CD14-positive monocyte (primary cell): ENCODE measurements at regions not wholly inside any gene's neighbourhood (a gene's known extent, or its start where the extent isn't known, plus 50 kb on each side); places are given as distances from the start of the nearest gene placed in this dataset.

Source experiments
- DNase-seq, 3 donors: peaks; one replicate each; pipeline ENCODE4 v3.0.0-alpha.2; 2011 to 2022
- H2AFZ ChIP-seq: 2 replicates; pipeline ENCODE4 v1.6.0; 2012; ENCODE audit warnings: mild to moderate bottlenecking, low read depth, low read length, inconsistent platforms; ENCODE audit not compliant: insufficient read depth, poor library complexity, severe bottlenecking
- H3K27ac ChIP-seq, 2 donors: 1 replicate in 1 of 2; 2 replicates in 1 of 2; pipeline ENCODE4 v1.5.1; 2012 to 2013; ENCODE audit warnings: low read length in 2 of 2, control low read depth in 1 of 2, inconsistent platforms in 1 of 2, low read depth in 1 of 2, mild to moderate bottlenecking in 1 of 2
- H3K27me3 ChIP-seq, 2 donors: one replicate each; pipeline versions ENCODE4 v1.6.0 to v1.6.1; 2011 to 2013; ENCODE audit warnings: low read length in 2 of 2; ENCODE audit not compliant: control insufficient read depth in 2 of 2, insufficient read depth in 2 of 2
- H3K36me3 ChIP-seq, 2 donors: replicated peaks in 1 of 2; 1 replicate in 1 of 2; 2 replicates in 1 of 2; pipeline versions ENCODE4 v1.5.1 to v1.6.1; 2012 to 2013; ENCODE audit warnings: low read length in 2 of 2, control low read depth in 1 of 2, inconsistent platforms in 1 of 2, mild to moderate bottlenecking in 1 of 2; ENCODE audit not compliant: insufficient read depth in 2 of 2, control insufficient read depth in 1 of 2
- H3K4me1 ChIP-seq, 2 donors: 1 replicate in 1 of 2; 2 replicates in 1 of 2; pipeline versions ENCODE4 v1.5.1 to v1.6.1; 2012 to 2013; ENCODE audit warnings: low read length in 2 of 2, control low read depth in 1 of 2, inconsistent platforms in 1 of 2, mild to moderate bottlenecking in 1 of 2, moderate library complexity in 1 of 2; ENCODE audit not compliant: insufficient read depth in 2 of 2, control insufficient read depth in 1 of 2
- H3K4me2 ChIP-seq: replicated peaks from 2 replicates; pipeline ENCODE3; 2012; ENCODE audit warnings: low read length, moderate library complexity, mild to moderate bottlenecking; ENCODE audit not compliant: poor library complexity, severe bottlenecking; ENCODE audit errors: extremely low read depth
- H3K4me3 ChIP-seq, 3 experiments: fragments of 200-600 bp in 1 of 3; sonication (generic) in 1 of 3; replicated peaks in 1 of 3; 1 replicate in 2 of 3; 2 replicates in 1 of 3; pipeline ENCODE4 v1.5.1; 2011 to 2013; ENCODE audit warnings: low read length in 3 of 3, mild to moderate bottlenecking in 3 of 3, control low read depth in 2 of 3, low read depth in 2 of 3, inconsistent platforms in 1 of 3, moderate library complexity in 1 of 3
- H3K79me2 ChIP-seq: 2 replicates; pipeline ENCODE4 v1.6.0; 2012; ENCODE audit warnings: mild to moderate bottlenecking, control low read depth, inconsistent platforms, low read length, moderate library complexity; ENCODE audit not compliant: insufficient read depth
- H3K9ac ChIP-seq: 2 replicates; pipeline ENCODE4 v1.6.0; 2017; ENCODE audit warnings: low read length, mild to moderate bottlenecking; ENCODE audit not compliant: insufficient read depth, poor library complexity, severe bottlenecking
- H3K9me3 ChIP-seq, 2 donors: replicated peaks in 1 of 2; 1 replicate in 1 of 2; 2 replicates in 1 of 2; pipeline versions ENCODE4 v1.5.1 to v1.6.1; 2012 to 2013; ENCODE audit warnings: low read length in 2 of 2, control low read depth in 1 of 2; ENCODE audit not compliant: control insufficient read depth in 1 of 2, insufficient read depth in 1 of 2
- H4K20me1 ChIP-seq: 2 replicates; pipeline ENCODE4 v1.6.0; 2012; ENCODE audit warnings: mild to moderate bottlenecking, low read length, control low read depth, moderate library complexity; ENCODE audit not compliant: insufficient read depth
- H3K27ac Mint-ChIP-seq, 7 donors: one replicate each; pipeline ENCODE4 v1.8.0; 2020; ENCODE audit warnings: mild to moderate bottlenecking in 7 of 7, mixed read lengths in 7 of 7, moderate library complexity in 6 of 7, inconsistent platforms in 2 of 7
- H3K27me3 Mint-ChIP-seq, 3 donors: one replicate each; pipeline ENCODE4 v1.8.0; 2021 to 2022; ENCODE audit warnings: low read depth in 3 of 3, mild to moderate bottlenecking in 3 of 3, mixed read lengths in 3 of 3, moderate library complexity in 3 of 3, inconsistent platforms in 1 of 3
- H3K36me3 Mint-ChIP-seq, 2 donors: one replicate each; pipeline ENCODE4 v1.8.0; 2020; ENCODE audit warnings: mixed read lengths in 2 of 2, inconsistent platforms in 1 of 2, mild to moderate bottlenecking in 1 of 2
- H3K4me1 Mint-ChIP-seq: one replicate; pipeline ENCODE4 v1.8.0; 2020; ENCODE audit warnings: mild to moderate bottlenecking, mixed read lengths
- H3K4me3 Mint-ChIP-seq, 2 donors: one replicate each; pipeline ENCODE4 v1.8.0; 2020; ENCODE audit warnings: mild to moderate bottlenecking in 2 of 2, mixed read lengths in 2 of 2, moderate library complexity in 1 of 2
- H3K9me3 Mint-ChIP-seq, 7 donors: one replicate each; pipeline ENCODE4 v1.8.0; 2020 to 2022; ENCODE audit warnings: mixed read lengths in 7 of 7, mild to moderate bottlenecking in 6 of 7, moderate library complexity in 6 of 7, inconsistent platforms in 2 of 7
- CTCF ChIP-seq: fragments of 200-600 bp; IDR thresholded peaks from one replicate; pipeline ENCODE4 v1.8.0; 2022; ENCODE audit warnings: antibody characterized with exemption, mild to moderate bottlenecking
- WGBS: methylation state at CpG from one replicate; pipeline ENCODE4 v1.1.5; 2013; ENCODE audit warnings: missing lambda C conversion rate; ENCODE audit not compliant: insufficient coverage; 5-methylcytosine and 5-hydroxymethylcytosine counted together
- intact Hi-C, 2 donors: fragments of 100-400 bp; cut with micrococcal nuclease; formaldehyde crosslinking; loops; one replicate each; pipeline versions ENCODE4 v1.15.0 to v1.15.1; 2023

- H3K4me3 ChIP-seq: no peak overlapping the region
- no peak overlapping the region for H3K27ac ChIP-seq
- H3K27me3 Mint-ChIP-seq: peaks cover 2 to 21% (median 8%) of the 10 kb centered on the region in 3 donors
- no peak overlapping the region for H3K4me2 ChIP-seq
- intact Hi-C loops: no loop called here
- H4K20me1 ChIP-seq: no peaks in the 10 kb centered on the region
- no peak for TF ChIP-seq CTCF
- H3K4me1 ChIP-seq: no peaks in the 10 kb centered on the region
- no peaks in the 10 kb centered on the region for H3K9me3 ChIP-seq
- peaks cover 0 to 4% (median 0%) of the 10 kb centered on the region in 7 donors for H3K9me3 Mint-ChIP-seq
- H3K9ac ChIP-seq: no peak overlapping the region
- peaks cover under 1 to 12% of the 10 kb centered on the region in 2 donors for H3K27me3 ChIP-seq
- H3K79me2 ChIP-seq: no peaks in the 10 kb centered on the region
- H3K36me3 Mint-ChIP-seq: no peaks in the 10 kb centered on the region
- no peak for DNase-seq
- H2AFZ ChIP-seq: no peak overlapping the region
- no peak overlapping the region for H3K4me3 Mint-ChIP-seq
- H3K27ac Mint-ChIP-seq: no peak overlapping the region
- H3K4me1 Mint-ChIP-seq: no peaks in the 10 kb centered on the region
- H3K36me3 ChIP-seq: no peaks in the 10 kb centered on the region
Measured at GRCh38 chr14:61928300-61928699, 166.1 kb downstream of the SNAPC1 start.

- no peak overlapping the region for H3K4me3 Mint-ChIP-seq
- DNase-seq: no peak
- peaks cover 0 to 4% (median 0%) of the 10 kb centered on the region in 7 donors for H3K9me3 Mint-ChIP-seq
- TF ChIP-seq CTCF: no peak
- Histone ChIP-seq H2AFZ (no peak overlapping the region), H3K4me3 (no peak overlapping the region), H3K4me1 (no peaks in the 10 kb centered on the region), H3K4me2 (no peak overlapping the region), H4K20me1 (no peaks in the 10 kb centered on the region), H3K27ac (no peak overlapping the region), H3K9ac (no peak overlapping the region), H3K36me3 (no peaks in the 10 kb centered on the region), H3K27me3 (peaks cover 2 to 12% of the 10 kb centered on the region in 2 donors), H3K79me2 (no peaks in the 10 kb centered on the region), H3K9me3 (no peaks in the 10 kb centered on the region)
- H3K27ac Mint-ChIP-seq: no peak overlapping the region
- intact Hi-C loops: no loop called here
- H3K4me1 Mint-ChIP-seq: no peaks in the 10 kb centered on the region
- H3K27me3 Mint-ChIP-seq: peaks cover 2 to 17% (median 7%) of the 10 kb centered on the region in 3 donors
- H3K36me3 Mint-ChIP-seq: no peaks in the 10 kb centered on the region
- 100% methylated on average over 1 of the region's 4 CpGs for WGBS
Measured at GRCh38 chr14:61928701-61929100, 166.5 kb downstream of the SNAPC1 start.
